SK-N-SH treated with all-trans-retinoic acid at 6 μM for 48 hours (cell line): ENCODE measurements at regions not wholly inside any gene's neighbourhood (a gene's known extent, or its start where the extent isn't known, plus 50 kb on each side); places are given as distances from the start of the nearest gene placed in this dataset.

Experiments used
- ATAC-seq: fragments of 200-7000 bp; cut with Tn5 transposase; 3 replicates; pipeline ENCODE4 v1.9.1; 2020; ENCODE audit warnings: mild to moderate bottlenecking, moderate library complexity
- ARNTL ChIP-seq: fragments of 450-650 bp; formaldehyde crosslinking; IDR thresholded peaks from 2 replicates; pipeline ENCODE4 v1.5.0; 2020; ENCODE audit warnings: low read depth, mild to moderate bottlenecking, moderate library complexity, borderline replicate concordance
- BACH2 ChIP-seq: fragments of 250-450 bp; sonication (Bioruptor Pico); IDR thresholded peaks from 2 replicates; pipeline ENCODE4 v1.9.0; 2021; ENCODE audit warnings: mild to moderate bottlenecking, borderline replicate concordance
- CSRNP3 ChIP-seq: fragments of 250-450 bp; sonication (Bioruptor Pico); IDR thresholded peaks from 2 replicates; pipeline ENCODE4 v1.5.1; 2021; ENCODE audit warnings: mild to moderate bottlenecking, moderate library complexity
- ESRRG ChIP-seq: fragments of 250-450 bp; sonication (Bioruptor Pico); IDR thresholded peaks from 2 replicates; pipeline ENCODE4 v1.6.1; 2021; ENCODE audit warnings: mild to moderate bottlenecking
- GLIS3 ChIP-seq: fragments of 250-450 bp; sonication (Bioruptor Pico); IDR thresholded peaks from 2 replicates; pipeline ENCODE4 v1.5.0; 2020; ENCODE audit warnings: mild to moderate bottlenecking, moderate library complexity
- OSR1 ChIP-seq: fragments of 250-450 bp; sonication (Bioruptor Pico); IDR thresholded peaks from 2 replicates; pipeline ENCODE4 v1.8.0; 2022; ENCODE audit warnings: moderate library complexity, mild to moderate bottlenecking, inconsistent platforms
- PATZ1 ChIP-seq: fragments of 250-450 bp; sonication (Bioruptor Pico); IDR thresholded peaks from 2 replicates; pipeline ENCODE4 v1.8.0; 2020; ENCODE audit warnings: mild to moderate bottlenecking, moderate library complexity, borderline replicate concordance
- POU6F1 ChIP-seq: fragments of 250-450 bp; sonication (Bioruptor Pico); IDR thresholded peaks from 2 replicates; pipeline ENCODE4 v1.8.0; 2021; ENCODE audit warnings: low read depth, mild to moderate bottlenecking, moderate library complexity, borderline replicate concordance
- PPARA ChIP-seq: fragments of 250-450 bp; sonication (Bioruptor Pico); IDR thresholded peaks from 2 replicates; pipeline ENCODE4 v1.5.0; 2020; ENCODE audit warnings: mild to moderate bottlenecking, borderline replicate concordance
- RARB ChIP-seq: fragments of 250-450 bp; sonication (Bioruptor Pico); IDR thresholded peaks from 2 replicates; pipeline ENCODE4 v1.8.0; 2021; ENCODE audit warnings: mild to moderate bottlenecking, moderate library complexity
- TCF4 ChIP-seq: fragments of 250-450 bp; sonication (Bioruptor Pico); IDR thresholded peaks from 2 replicates; pipeline ENCODE4 v1.8.0; 2021; ENCODE audit warnings: mild to moderate bottlenecking, moderate library complexity, borderline replicate concordance
- TOX ChIP-seq: fragments of 250-450 bp; sonication (Bioruptor Pico); IDR thresholded peaks from 2 replicates; pipeline ENCODE4 v1.8.0; 2021; ENCODE audit warnings: mild to moderate bottlenecking, moderate library complexity, borderline replicate concordance
- TSHZ2 ChIP-seq: fragments of 250-450 bp; sonication (Bioruptor Pico); IDR thresholded peaks from 2 replicates; pipeline ENCODE4 v1.5.0; 2020; ENCODE audit warnings: mild to moderate bottlenecking, moderate library complexity
- ZC3H10 ChIP-seq: fragments of 250-450 bp; sonication (Bioruptor Pico); IDR thresholded peaks from 2 replicates; pipeline ENCODE4 v1.5.1; 2021; ENCODE audit warnings: mild to moderate bottlenecking, moderate library complexity
- ZFP3 ChIP-seq: fragments of 250-450 bp; sonication (Bioruptor Pico); IDR thresholded peaks from 2 replicates; pipeline ENCODE4 v1.5.0; 2020; ENCODE audit warnings: mild to moderate bottlenecking, moderate library complexity
- ZFP30 ChIP-seq: fragments of 450-650 bp; formaldehyde crosslinking; IDR thresholded peaks from 2 replicates; pipeline ENCODE4 v1.5.0; 2022; ENCODE audit warnings: mild to moderate bottlenecking, moderate library complexity
- ZNF565 ChIP-seq: fragments of 450-650 bp; formaldehyde crosslinking; conservative IDR thresholded peaks from 2 replicates; pipeline ENCODE4 v1.5.0; 2020; ENCODE audit warnings: low read depth, mild to moderate bottlenecking, moderate library complexity
- ZNF70 ChIP-seq: fragments of 450-650 bp; formaldehyde crosslinking; IDR thresholded peaks from 2 replicates; pipeline ENCODE4 v1.5.0; 2020; ENCODE audit warnings: mild to moderate bottlenecking, moderate library complexity
- ZNF8 ChIP-seq: fragments of 450-650 bp; formaldehyde crosslinking; IDR thresholded peaks from 2 replicates; pipeline ENCODE4 v1.5.0; 2020; ENCODE audit warnings: mild to moderate bottlenecking, moderate library complexity

- TF ChIP-seq CSRNP3 (CRISPR knock-in tag) = no peak
- TF ChIP-seq ARNTL (CRISPR knock-in tag) = no peak
- TF ChIP-seq RARB (CRISPR knock-in tag) = no peak
- TF ChIP-seq ZNF8 (CRISPR knock-in tag) = no peak
- TF ChIP-seq OSR1 (CRISPR knock-in tag) = no peak
- TF ChIP-seq ZFP3 = no peak
- no peak for TF ChIP-seq BACH2 (CRISPR knock-in tag)
Measured at GRCh38 chr16:86316967-86317812, 193.1 kb upstream of the FOXF1 start (continued).

- TF ChIP-seq ESRRG (CRISPR knock-in tag) = no peak
- no peak for TF ChIP-seq ZC3H10 (CRISPR knock-in tag)
- no peak for TF ChIP-seq BACH2 (CRISPR knock-in tag)
- no peak for TF ChIP-seq TCF4
- no peak for TF ChIP-seq ZFP3
- no peak for TF ChIP-seq ZNF70
- TF ChIP-seq PATZ1 = no peak
- TF ChIP-seq POU6F1 (CRISPR knock-in tag) = no peak
- TF ChIP-seq TSHZ2 (CRISPR knock-in tag) = no peak
- TF ChIP-seq GLIS3 (CRISPR knock-in tag) = no peak
- no peak for TF ChIP-seq TOX (CRISPR knock-in tag)
- TF ChIP-seq ZFP30 = no peak
- no peak for TF ChIP-seq OSR1 (CRISPR knock-in tag)
- TF ChIP-seq ARNTL (CRISPR knock-in tag) = no peak
- no peak for TF ChIP-seq PPARA (CRISPR knock-in tag)
Measured at GRCh38 chr16:86317813-86318650, 192.3 kb upstream of the FOXF1 start.

GRCh38 chr16:86319585-86320236, 190.6 kb upstream of the FOXF1 start:
- ATAC-seq = no peak; the same call in 2 of the 3 replicates
- TF ChIP-seq ZNF565 (CRISPR knock-in tag) = no peak
- no peak for TF ChIP-seq POU6F1 (CRISPR knock-in tag)
- TF ChIP-seq CSRNP3 (CRISPR knock-in tag) = no peak
- TF ChIP-seq TCF4 = no peak

More at GRCh38 chr16:86317813-86318650, 192.3 kb upstream of the FOXF1 start:
- ATAC-seq = no peak; the same call in 2 of the 3 replicates
